HFFc6 (cell line): ENCODE measurements at regions not wholly inside any gene's neighbourhood (a gene's known extent, or its start where the extent isn't known, plus 50 kb on each side); places are given as distances from the start of the nearest gene placed in this dataset.
"Not testable (repeated sequence)": the region's sequence is repeated elsewhere in the genome, so short reads cannot be mapped to it uniquely, and the experiment has no call there.

Experiments used
- DNase-seq: peaks from one replicate; pipeline ENCODE4 v3.0.0-alpha.2; 2018
- H3K27ac Mint-ChIP-seq: 2 replicates; pipeline ENCODE4 v1.8.0; 2020; ENCODE audit warnings: mild to moderate bottlenecking, mixed read lengths
- H3K27me3 Mint-ChIP-seq: 2 replicates; pipeline ENCODE4 v1.8.0; 2021; ENCODE audit warnings: mild to moderate bottlenecking, moderate library complexity, mixed read lengths; ENCODE audit not compliant: insufficient read depth
- H3K36me3 Mint-ChIP-seq: 2 replicates; pipeline ENCODE4 v1.8.0; 2021; ENCODE audit warnings: low read depth, mixed read lengths
- H3K4me1 Mint-ChIP-seq: 2 replicates; pipeline ENCODE4 v1.8.0; 2020; ENCODE audit warnings: low read depth, mixed read lengths
- H3K4me3 Mint-ChIP-seq: 2 replicates; pipeline ENCODE4 v1.8.0; 2020; ENCODE audit warnings: mild to moderate bottlenecking, moderate library complexity, mixed read lengths
- H3K9me3 Mint-ChIP-seq: 2 replicates; pipeline ENCODE4 v1.8.0; 2020; ENCODE audit warnings: mild to moderate bottlenecking, mixed read lengths
- CTCF ChIP-seq: fragments of 200-600 bp; sonication (generic); IDR thresholded peaks from 2 replicates; pipeline ENCODE4 v1.5.0; 2021; ENCODE audit warnings: antibody characterized with exemption, mild to moderate bottlenecking

GRCh38 chr3:75188962-75189361 lies 475.2 kb upstream of the FRG2C start:
- Mint-ChIP-seq H3K36me3 (no peaks in the 10 kb centered on the region), H3K9me3 (no peaks in the 10 kb centered on the region), H3K4me3 (no peak overlapping the region), H3K27me3 (0 out of 2 replicates have a peak, but pooled peaks cover 2% of the 10 kb centered on the region), H3K27ac (no peak overlapping the region), H3K4me1 (no peaks in the 10 kb centered on the region)
- TF ChIP-seq CTCF, result no peak
- DNase-seq, result no peak

GRCh38 chr3:75192146-75192616 lies 471.9 kb upstream of the FRG2C start:
- H3K9me3 Mint-ChIP-seq, result no peaks in the 10 kb centered on the region
- no peaks in the 10 kb centered on the region for H3K36me3 Mint-ChIP-seq
- TF ChIP-seq CTCF, result peak; percentile 94
- no peak overlapping the region for H3K27ac Mint-ChIP-seq
- no peaks in the 10 kb centered on the region for H3K4me1 Mint-ChIP-seq
- H3K4me3 Mint-ChIP-seq, result no peak overlapping the region
- H3K27me3 Mint-ChIP-seq, result 0 out of 2 replicates have a peak, but pooled peaks cover 2% of the 10 kb centered on the region
- peak; percentile 35 for DNase-seq

GRCh38 chr3:75193797-75194196 lies 470.3 kb upstream of the FRG2C start:
- Mint-ChIP-seq H3K36me3 (no peaks in the 10 kb centered on the region), H3K9me3 (no peaks in the 10 kb centered on the region), H3K4me1 (no peaks in the 10 kb centered on the region), H3K27me3 (peaks cover 8% of the 10 kb centered on the region; the same call in 1 of the 2 replicates), H3K4me3 (no peak overlapping the region), H3K27ac (no peak overlapping the region)
- no peak for DNase-seq
- no peak for TF ChIP-seq CTCF

- H3K27ac Mint-ChIP-seq, H3K36me3 Mint-ChIP-seq, H3K4me3 Mint-ChIP-seq, H3K9me3 Mint-ChIP-seq, H3K27me3 Mint-ChIP-seq, DNase-seq, H3K4me1 Mint-ChIP-seq: not testable (repeated sequence)
These were observed 449.8 kb upstream of the FRG2C start for GRCh38 chr3:75214332-75214731.

GRCh38 chr3:75218577-75218976 lies 445.6 kb upstream of the FRG2C start:
- H3K4me3 Mint-ChIP-seq, result no peak overlapping the region
- no peak overlapping the region for H3K27ac Mint-ChIP-seq
- TF ChIP-seq CTCF, result no peak
- H3K9me3 Mint-ChIP-seq, result no peaks in the 10 kb centered on the region
- DNase-seq, result no peak
- H3K27me3 Mint-ChIP-seq, result no peaks in the 10 kb centered on the region; the same call in none of the 2 replicates
- no peaks in the 10 kb centered on the region for H3K4me1 Mint-ChIP-seq
- no peaks in the 10 kb centered on the region for H3K36me3 Mint-ChIP-seq

GRCh38 chr3:75220932-75221331 lies 443.2 kb upstream of the FRG2C start:
- no peak for TF ChIP-seq CTCF
- DNase-seq, result no peak
- no peak overlapping the region for H3K4me3 Mint-ChIP-seq
- no peaks in the 10 kb centered on the region for H3K36me3 Mint-ChIP-seq
- no peak overlapping the region for H3K27ac Mint-ChIP-seq
- no peaks in the 10 kb centered on the region for H3K4me1 Mint-ChIP-seq
- no peaks in the 10 kb centered on the region; the same call in 1 of the 2 replicates for H3K27me3 Mint-ChIP-seq
- H3K9me3 Mint-ChIP-seq, result no peaks in the 10 kb centered on the region
